Dedifferentiated amniotic fluid mesenchymal stem cell (primary cell): ENCODE measurements at regions not wholly inside any gene's neighbourhood (a gene's known extent, or its start where the extent isn't known, plus 50 kb on each side); places are given as distances from the start of the nearest gene placed in this dataset.

ENCODE experiments used
- DNase-seq: peaks from one replicate; pipeline ENCODE4 v3.0.0-alpha.2; 2016; ENCODE audit errors: extremely low spot score

- no peak for DNase-seq
Measured at GRCh38 chr12:45549337-45549902, 180.1 kb upstream of the ARID2 start.

DNA sequence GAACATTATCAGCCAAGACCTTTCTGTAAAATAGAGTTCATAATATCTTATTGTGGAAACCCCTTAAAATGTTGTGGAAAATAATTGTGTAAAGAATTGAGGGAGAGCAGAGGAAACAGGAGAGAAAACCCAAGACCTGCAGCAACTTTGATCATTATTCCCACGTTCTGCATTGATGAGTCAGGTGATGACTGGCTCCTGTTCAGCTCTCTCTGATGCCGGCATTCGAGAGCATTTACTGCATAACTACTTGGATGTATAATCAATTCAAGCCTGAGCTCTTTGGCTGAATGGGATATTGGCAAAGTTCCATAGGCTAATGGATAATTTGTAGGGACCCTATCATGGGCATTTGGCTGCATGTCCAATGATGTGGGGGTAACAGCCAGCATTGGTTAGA is 176.3 kb upstream of the ARID2 start:
- no peak for DNase-seq

DNA sequence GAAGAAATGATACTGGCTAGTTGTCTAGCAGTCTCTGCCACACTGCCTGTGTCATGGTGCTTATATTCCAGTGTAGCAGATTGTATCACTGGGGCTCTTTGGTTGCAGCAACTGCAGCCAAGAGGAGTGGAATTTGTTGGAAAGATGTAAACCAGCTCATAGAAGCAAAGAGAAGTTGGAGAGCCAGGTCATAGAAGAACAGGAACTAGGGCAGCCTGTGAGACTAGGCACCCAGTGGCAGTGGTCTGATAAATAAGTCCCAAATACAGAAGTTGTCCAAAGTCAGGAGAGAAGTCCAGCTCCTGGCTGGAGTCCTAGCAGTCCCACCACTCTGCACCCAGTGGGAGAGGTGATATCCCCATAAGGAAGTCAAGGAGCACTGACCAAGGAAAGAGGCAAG is 172.5 kb upstream of the ARID2 start:
- no peak for DNase-seq

DNA sequence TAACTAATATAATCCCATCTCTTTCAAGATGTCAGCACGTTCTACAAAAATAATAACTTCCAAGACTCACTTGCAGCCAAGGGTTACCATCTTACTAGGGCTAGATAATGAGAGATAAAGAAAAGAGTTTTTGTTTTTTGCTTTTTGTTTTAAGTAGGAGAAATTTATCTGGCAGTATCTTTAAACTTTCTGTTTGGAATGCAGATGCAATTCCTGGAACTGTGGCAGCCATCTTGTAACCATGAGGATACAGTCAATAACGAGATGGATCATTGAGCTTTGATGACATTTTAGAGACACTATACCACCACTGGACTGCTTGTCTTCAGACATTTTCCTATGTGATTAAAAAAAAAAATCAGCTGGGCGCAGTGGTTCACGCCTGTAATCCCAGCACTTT is 171.2 kb upstream of the ARID2 start:
- no peak for DNase-seq

DNA sequence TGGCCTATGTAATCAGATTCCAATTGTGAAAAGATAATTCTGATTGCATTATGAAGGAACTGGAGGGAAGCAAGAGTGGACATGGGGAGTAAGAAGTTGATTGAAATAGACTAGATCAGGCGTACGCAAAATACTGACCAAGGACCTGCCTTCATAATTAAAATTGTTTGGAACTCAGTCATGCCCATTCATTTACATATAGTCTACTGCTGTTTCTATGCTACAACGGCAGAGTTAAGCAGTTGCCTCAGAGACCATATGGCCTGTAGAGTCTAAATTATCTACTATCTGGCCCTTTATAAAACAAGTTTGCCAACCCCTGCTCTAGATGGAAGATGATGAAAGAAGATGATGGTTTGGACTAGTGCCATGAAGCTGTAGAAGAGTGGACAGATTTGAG is 170.0 kb upstream of the ARID2 start:
- no peak for DNase-seq

- DNase-seq, result no peak
Measured at GRCh38 chr12:45560689-45561088, 168.8 kb upstream of the ARID2 start.

DNA sequence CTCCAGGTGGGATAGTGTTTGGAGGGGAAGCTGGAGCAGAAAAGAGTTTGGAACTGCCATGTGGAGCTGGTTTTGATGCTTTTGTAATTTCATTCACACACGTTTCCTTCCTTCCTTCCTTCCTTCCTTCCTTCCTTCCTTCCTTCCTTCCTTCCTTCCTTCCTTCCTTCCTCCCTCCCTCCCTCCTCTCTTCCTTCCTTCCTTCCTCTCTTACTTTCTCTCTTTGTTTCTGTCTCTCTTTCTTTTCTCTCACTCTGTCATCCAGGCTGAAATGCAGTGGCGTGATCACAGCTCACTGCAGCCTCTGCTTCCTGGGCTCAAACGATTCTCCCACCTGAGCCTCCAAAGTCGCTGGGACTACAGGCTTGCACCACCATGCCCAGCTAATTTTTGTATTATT is 168.0 kb upstream of the ARID2 start:
- DNase-seq, result no peak

DNA sequence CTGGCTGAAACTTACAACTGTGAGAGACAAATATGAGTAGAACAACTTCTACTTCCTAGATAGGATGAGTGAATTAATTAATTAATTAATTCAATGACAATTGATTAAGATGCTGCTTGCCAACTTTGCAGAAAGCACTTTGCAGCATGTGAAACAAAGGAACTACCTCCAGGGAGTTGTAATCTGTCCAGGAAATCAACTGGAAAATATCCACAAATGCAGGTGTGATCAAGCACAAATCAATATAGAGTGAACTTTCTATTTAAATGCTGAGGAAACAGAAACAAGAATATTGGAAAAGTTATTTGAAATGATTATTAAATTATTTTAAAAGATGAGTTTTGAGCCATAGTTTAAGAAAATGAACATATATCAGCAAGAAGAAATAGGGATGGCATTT is 163.9 kb upstream of the ARID2 start:
- DNase-seq, result no peak

- DNase-seq, result no peak
Measured at GRCh38 chr12:45566257-45566656, 163.2 kb upstream of the ARID2 start.

DNA sequence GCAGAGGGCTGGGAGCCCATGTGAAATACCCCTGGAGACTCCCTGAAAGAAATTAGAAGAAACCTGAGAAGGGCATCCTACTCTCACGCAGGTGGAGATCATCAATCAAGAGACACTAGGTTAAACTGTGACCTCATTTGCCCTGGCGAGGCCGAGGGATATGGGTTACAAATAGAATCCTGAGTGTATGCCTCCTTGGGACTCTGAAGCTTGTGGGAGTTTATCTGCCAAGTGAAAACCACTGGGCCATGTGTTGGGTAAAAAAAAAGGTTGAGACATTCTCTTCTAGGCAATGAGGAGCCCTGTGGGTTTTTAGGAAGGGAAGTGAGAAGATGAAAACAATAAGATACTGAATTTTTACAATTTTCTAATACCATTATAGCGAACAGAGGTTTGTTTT is 160.7 kb upstream of the ARID2 start:
- no peak for DNase-seq

GRCh38 chr12:45570501-45570900 is 159.0 kb upstream of the ARID2 start:
- no peak for DNase-seq

DNA sequence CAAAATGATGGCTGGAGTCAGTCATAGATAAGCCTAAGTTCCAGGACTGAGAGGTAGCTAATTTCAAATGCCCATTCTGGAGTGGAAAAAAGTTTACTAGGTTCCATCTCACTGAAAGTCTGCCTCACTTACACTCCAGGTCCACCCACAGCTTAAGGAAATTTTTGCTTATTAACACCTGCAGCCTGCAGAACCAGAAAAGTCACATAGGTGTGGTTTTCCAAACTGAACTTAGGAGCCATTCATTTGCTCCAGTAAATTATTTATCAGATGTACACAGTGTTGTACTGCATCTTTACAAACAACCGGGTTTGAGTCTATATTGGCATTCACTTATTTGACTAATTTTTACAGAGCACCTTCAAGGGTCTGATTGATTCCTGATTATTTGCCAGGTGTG is 157.4 kb upstream of the ARID2 start:
- DNase-seq, result no peak

- DNase-seq, result no peak
Measured at GRCh38 chr12:45575417-45575816, 154.1 kb upstream of the ARID2 start.

- no peak for DNase-seq
Measured at GRCh38 chr12:45575823-45576475, 153.6 kb upstream of the ARID2 start.

GRCh38 chr12:45577844-45578399 is 151.6 kb upstream of the ARID2 start:
- peak; percentile 24 for DNase-seq

- DNase-seq, result no peak
Measured at GRCh38 chr12:45580356-45580969, 149.0 kb upstream of the ARID2 start.

DNA sequence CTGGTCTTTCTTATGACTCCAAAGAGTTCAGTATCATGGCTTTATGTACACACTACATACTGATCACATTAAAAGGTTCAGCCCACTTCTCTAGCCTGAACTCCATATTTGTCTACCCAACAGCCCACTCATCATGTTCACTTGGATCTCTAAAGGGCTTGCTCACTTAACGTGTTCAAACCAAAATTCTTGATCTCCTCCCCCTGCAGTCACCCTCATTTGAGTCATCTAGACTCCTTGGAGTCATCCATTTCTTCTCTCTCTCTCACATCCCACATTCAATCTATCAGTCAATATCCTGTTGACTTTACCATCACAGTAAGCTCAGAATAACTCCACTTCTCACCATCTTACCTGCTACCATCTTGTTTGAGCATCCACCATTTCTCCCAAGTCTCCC is 148.4 kb upstream of the ARID2 start:
- no peak for DNase-seq

DNA sequence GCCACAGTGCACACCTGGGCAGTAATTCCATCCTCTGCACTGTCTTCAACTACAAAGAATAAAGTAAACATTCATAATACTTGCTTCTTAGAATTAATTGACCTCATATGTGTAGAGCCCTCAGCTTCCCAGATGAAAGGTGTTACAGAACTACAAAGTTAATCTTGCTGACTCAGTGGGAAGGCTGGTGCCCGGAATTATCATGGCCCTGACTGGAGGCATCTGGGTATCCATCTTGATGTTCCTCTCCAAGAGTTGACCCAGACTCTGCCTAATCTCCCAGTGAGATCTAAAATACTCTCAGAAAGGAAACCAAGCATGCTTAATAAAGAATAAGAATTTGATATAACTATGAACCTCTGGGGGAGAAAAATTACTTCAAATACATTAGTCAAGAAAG is 147.0 kb upstream of the ARID2 start:
- DNase-seq, result no peak

GRCh38 chr12:45582986-45583659 is 146.4 kb upstream of the ARID2 start:
- DNase-seq, result no peak

DNA sequence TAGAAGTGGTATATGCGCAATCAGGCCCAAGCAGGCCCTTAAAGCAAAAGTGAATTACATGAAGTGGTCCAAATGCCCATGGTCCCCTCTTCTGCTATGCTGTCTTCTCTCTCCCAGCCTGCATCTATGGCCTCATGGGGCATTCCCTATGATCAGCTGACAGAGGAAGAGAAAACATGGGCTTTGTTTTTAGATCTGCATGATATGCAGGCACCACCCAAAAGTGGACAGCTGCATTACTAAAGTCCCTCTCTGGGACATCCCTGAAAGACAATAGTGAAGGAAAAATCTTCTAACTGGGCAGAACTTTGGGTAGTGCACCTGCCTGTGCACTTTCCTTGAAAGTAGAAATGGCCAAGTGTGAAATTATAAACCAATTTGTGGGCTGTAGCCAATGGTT is 145.2 kb upstream of the ARID2 start:
- DNase-seq, result no peak

DNA sequence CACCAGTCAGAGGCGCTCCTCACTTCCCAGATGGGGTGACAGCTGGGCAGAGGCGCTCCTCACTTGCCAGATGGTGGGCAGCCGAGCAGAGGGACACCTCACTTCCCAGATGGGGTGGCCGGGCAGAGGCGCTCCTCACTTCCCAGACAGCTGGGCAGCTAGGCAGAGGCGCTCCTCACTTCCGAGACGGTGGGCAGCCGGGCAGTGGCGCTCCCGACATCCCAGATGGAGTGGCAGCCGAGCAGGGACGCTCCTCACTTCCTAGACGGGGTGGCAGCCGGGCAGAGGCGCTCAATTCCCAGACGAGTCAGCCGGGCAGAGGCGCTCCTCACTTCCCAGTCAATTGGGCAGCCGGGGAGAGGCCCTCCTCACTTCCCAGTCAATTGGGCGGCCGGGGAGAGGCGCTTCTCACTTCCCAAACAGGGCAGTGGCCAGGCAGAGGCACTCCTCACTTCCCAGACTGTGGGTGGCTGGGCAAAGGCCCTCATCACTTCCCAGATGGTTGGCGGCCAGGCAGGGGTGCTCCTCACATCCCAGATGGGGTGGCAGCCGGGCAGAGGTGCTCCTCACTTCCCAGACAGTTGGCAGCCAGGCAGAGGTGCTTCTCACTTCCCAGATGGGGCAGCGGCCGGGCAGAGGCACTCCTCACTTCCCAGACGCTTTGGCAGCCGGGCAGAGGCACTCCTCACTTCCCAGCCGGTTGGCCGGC is 143.8 kb upstream of the ARID2 start:
- no peak for DNase-seq

DNA sequence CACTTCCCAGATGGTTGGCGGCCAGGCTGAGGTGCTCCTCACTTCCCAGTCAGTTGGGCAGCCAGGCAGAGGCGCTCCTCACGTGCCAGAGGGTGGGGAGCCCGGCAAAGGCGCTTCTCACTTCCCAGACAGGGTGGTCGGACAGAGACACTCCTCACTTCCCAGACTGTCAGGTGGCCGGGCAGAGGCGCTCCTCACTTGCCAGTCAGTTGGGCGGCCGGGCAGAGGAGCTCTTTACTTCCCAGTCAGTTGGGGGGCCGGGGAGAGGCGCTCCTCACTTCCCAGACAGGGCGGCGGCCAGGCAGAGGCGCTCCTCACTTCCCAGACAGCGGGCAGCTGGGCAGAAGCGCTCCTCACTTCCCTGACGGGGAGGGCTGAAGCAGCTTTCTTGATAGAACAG is 143.0 kb upstream of the ARID2 start:
- DNase-seq, result no peak
